ENCODE measurements at regions not wholly inside any gene's neighbourhood (a gene's known extent, or its start where the extent isn't known, plus 50 kb on each side); places are given as distances from the start of the nearest gene placed in this dataset.

- no peak for DNase-seq
These were observed 1833.2 kb upstream of the PCDH7 start for GRCh38 chr4:28886934-28887333.

GRCh38 chr4:28890949-28891775 lies 1829.0 kb upstream of the PCDH7 start:
- no peak for DNase-seq

- DNase-seq, result no peak
These were observed 1806.7 kb upstream of the PCDH7 start for GRCh38 chr4:28913466-28913865.

- DNase-seq, result no peak
These were observed 1803.6 kb upstream of the PCDH7 start for GRCh38 chr4:28916585-28916984.

- DNase-seq, result no peak
These were observed 1801.3 kb upstream of the PCDH7 start for GRCh38 chr4:28918871-28919270.

GRCh38 chr4:28921886-28922285 lies 1798.3 kb upstream of the PCDH7 start:
- no peak for DNase-seq

- DNase-seq, result no peak
These were observed 1794.0 kb upstream of the PCDH7 start for GRCh38 chr4:28926156-28926555.

- no peak for DNase-seq
These were observed 1777.5 kb upstream of the PCDH7 start for GRCh38 chr4:28942631-28943030.

- no peak for DNase-seq
These were observed 1772.8 kb upstream of the PCDH7 start for GRCh38 chr4:28947374-28947773.

- no peak for DNase-seq
These were observed 1771.7 kb upstream of the PCDH7 start for GRCh38 chr4:28948501-28948900.

- no peak for DNase-seq
These were observed 1753.2 kb upstream of the PCDH7 start for GRCh38 chr4:28966982-28967381.

GRCh38 chr4:28973587-28974350 lies 1746.4 kb upstream of the PCDH7 start:
- DNase-seq, result no peak

GRCh38 chr4:28976369-28976768 lies 1743.8 kb upstream of the PCDH7 start:
- no peak for DNase-seq

- no peak for DNase-seq
These were observed 1718.0 kb upstream of the PCDH7 start for GRCh38 chr4:29002151-29002550.

- no peak for DNase-seq
These were observed 1714.3 kb upstream of the PCDH7 start for GRCh38 chr4:29005838-29006237.

- DNase-seq, result no peak
These were observed 1710.3 kb upstream of the PCDH7 start for GRCh38 chr4:29009908-29010307.

- no peak for DNase-seq
These were observed 1706.8 kb upstream of the PCDH7 start for GRCh38 chr4:29013341-29013740.

- no peak for DNase-seq
These were observed 1705.6 kb upstream of the PCDH7 start for GRCh38 chr4:29014555-29014954.

- DNase-seq, result no peak
These were observed 1686.5 kb upstream of the PCDH7 start for GRCh38 chr4:29033703-29034102.

GRCh38 chr4:29037501-29037900 lies 1682.7 kb upstream of the PCDH7 start:
- DNase-seq, result no peak

GRCh38 chr4:29043411-29043810 lies 1676.8 kb upstream of the PCDH7 start:
- no peak for DNase-seq

GRCh38 chr4:29046186-29046585 lies 1674.0 kb upstream of the PCDH7 start:
- no peak for DNase-seq

GRCh38 chr4:29046781-29047180 lies 1673.4 kb upstream of the PCDH7 start:
- DNase-seq, result no peak

GRCh38 chr4:29047341-29048041 lies 1672.7 kb upstream of the PCDH7 start:
- no peak for DNase-seq

Measured in suppressor macrophage treated with lipopolysaccharide for 1 hour (primary cell).